ENCODE measurements at regions not wholly inside any gene's neighbourhood (a gene's known extent, or its start where the extent isn't known, plus 50 kb on each side); places are given as distances from the start of the nearest gene placed in this dataset.

- DNase-seq (ENCODE audit: low read depth, low spot score), result no peak
- Histone ChIP-seq H3K27ac (no peak overlapping the region), H3K36me3 (ENCODE audit: insufficient read depth, low read length) (no peaks in the 10 kb centered on the region), H3K9me3 (ENCODE audit: low read depth, low read length) (no peaks in the 10 kb centered on the region), H3K9ac (ENCODE audit: insufficient read length) (no peak overlapping the region), H3K4me3 (no peak overlapping the region)
- TF ChIP-seq EZH2 (IDR thresholded peaks at IDR 0.05) (no peak), POLR2AphosphoS5 (IDR thresholded peaks at IDR 0.05; ENCODE audit: borderline replicate concordance, low read depth, low read length) (no peak), FOXP2 (optimal IDR thresholded peaks at IDR 0.05; ENCODE audit: control extremely low read depth, extremely low read length, insufficient read depth) (no peak)
Observed at GRCh38 chr10:61845196-61845949, 56.1 kb upstream of the ARID5B start.

- DNase-seq (ENCODE audit: low read depth, low spot score), result no peak
- Histone ChIP-seq H3K4me3 (no peak overlapping the region), H3K9ac (ENCODE audit: insufficient read length) (no peak overlapping the region), H3K9me3 (ENCODE audit: low read depth, low read length) (no peaks in the 10 kb centered on the region), H3K27ac (no peak overlapping the region), H3K36me3 (ENCODE audit: insufficient read depth, low read length) (no peaks in the 10 kb centered on the region)
- no peak for TF ChIP-seq EZH2 (IDR thresholded peaks at IDR 0.05)
- TF ChIP-seq FOXP2 (optimal IDR thresholded peaks at IDR 0.05; ENCODE audit: control extremely low read depth, extremely low read length, insufficient read depth), result no peak
- TF ChIP-seq POLR2AphosphoS5 (IDR thresholded peaks at IDR 0.05; ENCODE audit: borderline replicate concordance, low read depth, low read length), result no peak
Observed at GRCh38 chr10:61845950-61846268, 55.6 kb upstream of the ARID5B start.

GRCh38 chr10:61846370-61847031 is 55.0 kb upstream of the ARID5B start:
- Histone ChIP-seq H3K9ac (ENCODE audit: insufficient read length) (no peak overlapping the region), H3K27ac (no peak overlapping the region), H3K36me3 (ENCODE audit: insufficient read depth, low read length) (no peaks in the 10 kb centered on the region), H3K4me3 (no peak overlapping the region), H3K9me3 (ENCODE audit: low read depth, low read length) (no peaks in the 10 kb centered on the region)
- DNase-seq (ENCODE audit: low read depth, low spot score), result no peak
- TF ChIP-seq POLR2AphosphoS5 (IDR thresholded peaks at IDR 0.05; ENCODE audit: borderline replicate concordance, low read depth, low read length), result no peak
- TF ChIP-seq EZH2 (IDR thresholded peaks at IDR 0.05), result no peak
- TF ChIP-seq FOXP2 (optimal IDR thresholded peaks at IDR 0.05; ENCODE audit: control extremely low read depth, extremely low read length, insufficient read depth), result no peak

- H3K9me3 ChIP-seq (ENCODE audit: low read depth, low read length), result no peaks in the 10 kb centered on the region
- no peaks in the 10 kb centered on the region for H3K36me3 ChIP-seq (ENCODE audit: insufficient read depth, low read length)
- DNase-seq (ENCODE audit: low read depth, low spot score), result no peak
- peak overlapping the region; percentile 26; the same call in 1 of the 2 replicates for H3K27ac ChIP-seq
- no peak overlapping the region for H3K4me3 ChIP-seq
- H3K9ac ChIP-seq (ENCODE audit: insufficient read length), result no peak overlapping the region
- TF ChIP-seq POLR2AphosphoS5 (IDR thresholded peaks at IDR 0.05; ENCODE audit: borderline replicate concordance, low read depth, low read length), result no peak
- no peak for TF ChIP-seq EZH2 (IDR thresholded peaks at IDR 0.05)
- TF ChIP-seq FOXP2 (optimal IDR thresholded peaks at IDR 0.05; ENCODE audit: control extremely low read depth, extremely low read length, insufficient read depth), result no peak
Observed at GRCh38 chr10:61847087-61847486, 54.4 kb upstream of the ARID5B start.

GRCh38 chr10:61847640-61848039 is 53.9 kb upstream of the ARID5B start:
- Histone ChIP-seq H3K36me3 (ENCODE audit: insufficient read depth, low read length) (no peaks in the 10 kb centered on the region), H3K9ac (ENCODE audit: insufficient read length) (no peak overlapping the region), H3K27ac (no peak overlapping the region), H3K4me3 (no peak overlapping the region), H3K9me3 (ENCODE audit: low read depth, low read length) (no peaks in the 10 kb centered on the region)
- no peak for DNase-seq (ENCODE audit: low read depth, low spot score)
- TF ChIP-seq FOXP2 (optimal IDR thresholded peaks at IDR 0.05; ENCODE audit: control extremely low read depth, extremely low read length, insufficient read depth) (no peak), EZH2 (IDR thresholded peaks at IDR 0.05) (no peak)

GRCh38 chr10:61850376-61850775 is 51.1 kb upstream of the ARID5B start:
- TF ChIP-seq EZH2 (IDR thresholded peaks at IDR 0.05) (no peak), POLR2AphosphoS5 (IDR thresholded peaks at IDR 0.05; ENCODE audit: borderline replicate concordance, low read depth, low read length) (no peak), FOXP2 (optimal IDR thresholded peaks at IDR 0.05; ENCODE audit: control extremely low read depth, extremely low read length, insufficient read depth) (no peak)
- no peak for DNase-seq (ENCODE audit: low read depth, low spot score)
- H3K9me3 ChIP-seq (ENCODE audit: low read depth, low read length), result no peaks in the 10 kb centered on the region
- no peak overlapping the region for H3K27ac ChIP-seq
- H3K4me3 ChIP-seq, result no peak overlapping the region
- H3K36me3 ChIP-seq (ENCODE audit: insufficient read depth, low read length), result no peaks in the 10 kb centered on the region
- H3K9ac ChIP-seq (ENCODE audit: insufficient read length), result no peak overlapping the region
